GM18517 (cell line): ENCODE measurements at regions not wholly inside any gene's neighbourhood (a gene's known extent, or its start where the extent isn't known, plus 50 kb on each side); places are given as distances from the start of the nearest gene placed in this dataset.
"Not testable (repeated sequence)": the region's sequence is repeated elsewhere in the genome, so short reads cannot be mapped to it uniquely, and the experiment has no call there.

Source experiments
- ATAC-seq: cut with Tn5 transposase; IDR thresholded peaks from one replicate; pipeline ENCODE4 v1.9.1; 2021; ENCODE audit warnings: mild to moderate bottlenecking, moderate library complexity; ENCODE audit not compliant: unreplicated experiment

GRCh38 chr13:54676526-54677113 lies 1648.0 kb downstream of the OLFM4 start:
- no peak for ATAC-seq

DNA sequence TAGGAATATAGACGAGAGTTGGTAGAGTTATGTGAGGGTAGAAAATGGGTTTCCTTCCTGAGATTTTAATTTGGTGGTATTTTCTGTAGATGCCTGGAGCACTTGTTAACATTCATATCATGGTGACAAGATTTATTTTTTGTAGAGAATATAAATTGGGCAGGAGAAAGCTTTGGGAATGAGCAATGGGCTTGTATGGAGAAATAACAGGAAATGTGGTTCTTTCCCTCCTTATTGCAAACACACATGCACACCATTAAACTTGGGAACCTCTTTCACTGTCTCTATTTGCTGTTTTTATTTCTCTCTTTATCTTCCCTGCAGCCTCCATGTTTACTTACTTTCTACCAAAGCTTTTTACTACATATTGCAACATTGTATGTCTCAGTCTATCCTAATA lies 1653.6 kb downstream of the OLFM4 start:
- ATAC-seq: no peak

DNA sequence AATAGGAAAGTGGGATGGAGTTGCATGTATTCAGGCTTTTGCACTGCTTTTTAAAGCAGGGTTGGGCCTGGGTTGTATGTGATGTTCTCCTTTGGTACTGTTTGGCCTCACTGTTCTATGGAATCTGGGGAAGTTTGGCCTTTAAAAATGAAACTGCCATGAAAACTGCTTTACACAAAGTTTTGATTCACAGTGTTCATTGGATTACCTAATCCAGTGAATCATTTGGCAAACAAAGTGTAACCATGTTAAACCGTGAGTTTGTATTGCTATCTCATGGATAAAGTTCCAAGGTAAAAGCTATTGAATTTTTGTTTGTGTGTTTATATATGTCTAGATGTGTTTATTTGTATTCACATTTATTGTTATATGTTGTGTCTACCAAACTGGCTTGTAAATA lies 1658.6 kb downstream of the OLFM4 start:
- no peak for ATAC-seq

- ATAC-seq: no peak
Observed at GRCh38 chr13:54699831-54700230, 1671.2 kb downstream of the OLFM4 start.

- ATAC-seq: no peak
Observed at GRCh38 chr13:54705738-54706137, 1677.1 kb downstream of the OLFM4 start.

- ATAC-seq: no peak
Observed at GRCh38 chr13:54706336-54706735, 1677.7 kb downstream of the OLFM4 start.

- ATAC-seq: no peak
Observed at GRCh38 chr13:54709546-54709945, 1680.9 kb downstream of the OLFM4 start.

- no peak for ATAC-seq
Observed at GRCh38 chr13:54733639-54734038, 1705.0 kb downstream of the OLFM4 start.

- not testable (repeated sequence) for ATAC-seq
Observed at GRCh38 chr13:54737211-54737610, 1708.6 kb downstream of the OLFM4 start.

- ATAC-seq: no peak
Observed at GRCh38 chr13:54742984-54743383, 1714.4 kb downstream of the OLFM4 start.

- ATAC-seq: no peak
Observed at GRCh38 chr13:54744747-54745146, 1716.1 kb downstream of the OLFM4 start.

- no peak for ATAC-seq
Observed at GRCh38 chr13:54750521-54750920, 1721.9 kb downstream of the OLFM4 start.

DNA sequence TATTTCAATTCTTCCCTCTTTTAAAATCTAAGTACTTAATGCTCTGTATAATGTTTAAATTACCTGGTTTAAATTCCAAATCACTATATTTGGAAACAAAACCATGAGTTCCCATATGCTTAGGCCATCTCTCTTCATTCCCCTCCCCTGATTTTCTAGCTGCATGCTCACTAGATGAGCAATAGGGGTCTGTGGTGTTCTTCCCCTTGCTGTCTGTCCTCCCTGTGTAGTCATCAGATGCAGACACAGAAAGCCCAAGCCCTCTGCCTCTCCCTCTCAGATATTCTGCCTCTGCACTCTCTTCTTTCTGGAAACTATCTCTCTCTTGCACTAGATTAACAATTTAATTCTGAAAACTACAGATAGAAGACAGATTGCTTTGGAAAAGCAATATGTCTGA lies 1730.2 kb downstream of the OLFM4 start:
- no peak for ATAC-seq

DNA sequence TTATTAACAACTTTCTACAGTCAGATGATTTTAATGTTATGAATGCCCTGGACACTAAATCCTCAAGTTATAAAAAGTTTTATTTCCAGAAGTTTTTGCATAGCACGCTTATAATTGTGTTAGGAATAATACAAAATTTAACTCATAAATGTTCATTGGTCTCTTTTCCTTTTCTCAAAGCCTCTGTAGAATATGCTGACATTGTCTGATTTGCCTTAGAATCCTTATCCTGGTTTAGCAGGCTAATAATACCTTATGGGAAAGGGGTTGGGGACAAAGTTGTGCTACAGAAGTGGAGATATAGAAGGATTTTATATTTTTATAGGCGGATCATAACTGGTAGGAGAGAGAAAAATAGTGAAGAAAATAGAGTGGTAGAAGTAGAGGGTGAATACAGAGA lies 1739.6 kb downstream of the OLFM4 start:
- no peak for ATAC-seq

GRCh38 chr13:54775501-54776191 lies 1747.0 kb downstream of the OLFM4 start:
- ATAC-seq: no peak

GRCh38 chr13:54787754-54788153 lies 1759.1 kb downstream of the OLFM4 start:
- no peak for ATAC-seq

GRCh38 chr13:54799621-54800226 lies 1771.1 kb downstream of the OLFM4 start:
- ATAC-seq: no peak

GRCh38 chr13:54802226-54802625 lies 1773.6 kb downstream of the OLFM4 start:
- no peak for ATAC-seq

- no peak for ATAC-seq
Observed at GRCh38 chr13:54805743-54806142, 1777.1 kb downstream of the OLFM4 start.

DNA sequence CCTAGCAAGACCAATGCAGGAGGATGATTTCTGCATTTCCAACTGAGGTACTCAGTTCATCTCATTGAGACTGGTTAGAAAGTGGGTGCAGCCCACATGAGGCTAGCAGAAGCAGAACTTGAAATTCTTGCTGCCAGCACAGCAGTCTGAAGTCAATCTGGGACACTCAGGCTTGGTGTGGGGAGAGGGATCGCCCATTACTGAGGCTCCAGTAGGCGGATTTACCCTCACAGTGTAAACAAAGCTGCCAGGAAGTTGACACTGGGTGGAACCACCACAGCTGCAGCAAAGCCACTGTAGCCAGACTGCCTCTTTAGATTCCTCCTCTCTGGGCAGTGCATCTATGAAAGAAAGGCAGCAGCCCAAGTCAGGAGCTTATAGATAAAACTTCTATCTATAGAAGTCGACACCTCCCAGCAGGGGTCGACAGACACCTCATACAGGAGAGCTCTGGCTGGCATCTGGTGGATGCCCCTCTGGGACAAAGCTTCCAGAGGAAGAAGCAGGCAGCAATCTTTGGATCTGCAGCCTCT lies 1793.4 kb downstream of the OLFM4 start:
- ATAC-seq: not testable (repeated sequence)

DNA sequence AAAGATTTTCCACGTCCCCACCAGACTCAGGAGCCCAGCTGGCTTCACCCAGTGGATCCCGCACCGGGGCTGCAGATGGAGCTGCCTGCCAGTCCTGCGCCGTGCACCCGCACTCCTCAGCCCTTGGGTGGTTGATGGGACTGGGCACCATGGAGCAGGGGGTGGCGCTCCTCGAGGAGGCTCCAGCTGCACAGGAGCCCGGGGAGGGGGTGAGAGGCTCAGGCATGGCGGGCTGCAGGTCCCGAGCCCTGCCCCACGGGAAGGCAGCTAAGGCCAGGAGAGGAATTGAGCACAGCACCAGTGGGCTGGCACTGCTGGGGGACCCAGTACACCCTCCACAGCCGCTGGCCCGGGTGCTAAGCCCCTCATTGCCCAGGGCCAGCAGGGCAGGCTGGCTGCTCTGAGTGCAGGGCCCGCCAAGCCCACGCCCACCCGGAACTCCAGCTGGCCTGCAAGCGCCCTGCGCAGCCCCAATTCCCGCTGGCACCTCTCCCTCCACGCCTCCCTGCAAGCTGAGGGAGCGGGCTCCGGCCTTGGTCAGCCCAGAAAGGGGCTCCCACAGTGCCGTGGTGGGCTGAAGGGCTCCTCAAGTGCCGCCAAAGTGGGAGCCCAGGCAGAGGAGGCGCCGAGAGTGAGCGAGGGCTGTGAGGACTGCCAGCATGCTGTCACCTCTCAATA lies 1800.9 kb downstream of the OLFM4 start:
- ATAC-seq: not testable (repeated sequence)

DNA sequence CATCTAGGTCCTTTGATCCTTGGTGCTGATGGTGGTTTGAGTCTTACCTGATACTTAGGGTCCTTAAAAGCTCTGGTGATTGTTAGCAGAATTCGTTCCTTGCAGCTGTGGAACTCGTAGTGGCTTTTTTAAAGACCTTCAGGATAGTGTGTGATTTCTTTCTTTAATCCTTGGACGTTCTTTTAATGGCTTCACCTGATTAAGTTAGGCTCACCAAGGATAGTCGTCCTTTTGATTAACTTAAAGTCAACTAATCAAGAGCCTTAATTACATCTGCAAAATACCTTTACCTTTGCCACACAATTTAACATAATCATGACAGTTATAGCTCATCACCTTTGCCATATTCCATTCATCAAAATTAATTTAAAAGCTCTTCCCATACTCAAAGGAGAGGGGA lies 1807.7 kb downstream of the OLFM4 start:
- no peak for ATAC-seq
